ENCODE measurements at regions not wholly inside any gene's neighbourhood (a gene's known extent, or its start where the extent isn't known, plus 50 kb on each side); places are given as distances from the start of the nearest gene placed in this dataset.

DNA sequence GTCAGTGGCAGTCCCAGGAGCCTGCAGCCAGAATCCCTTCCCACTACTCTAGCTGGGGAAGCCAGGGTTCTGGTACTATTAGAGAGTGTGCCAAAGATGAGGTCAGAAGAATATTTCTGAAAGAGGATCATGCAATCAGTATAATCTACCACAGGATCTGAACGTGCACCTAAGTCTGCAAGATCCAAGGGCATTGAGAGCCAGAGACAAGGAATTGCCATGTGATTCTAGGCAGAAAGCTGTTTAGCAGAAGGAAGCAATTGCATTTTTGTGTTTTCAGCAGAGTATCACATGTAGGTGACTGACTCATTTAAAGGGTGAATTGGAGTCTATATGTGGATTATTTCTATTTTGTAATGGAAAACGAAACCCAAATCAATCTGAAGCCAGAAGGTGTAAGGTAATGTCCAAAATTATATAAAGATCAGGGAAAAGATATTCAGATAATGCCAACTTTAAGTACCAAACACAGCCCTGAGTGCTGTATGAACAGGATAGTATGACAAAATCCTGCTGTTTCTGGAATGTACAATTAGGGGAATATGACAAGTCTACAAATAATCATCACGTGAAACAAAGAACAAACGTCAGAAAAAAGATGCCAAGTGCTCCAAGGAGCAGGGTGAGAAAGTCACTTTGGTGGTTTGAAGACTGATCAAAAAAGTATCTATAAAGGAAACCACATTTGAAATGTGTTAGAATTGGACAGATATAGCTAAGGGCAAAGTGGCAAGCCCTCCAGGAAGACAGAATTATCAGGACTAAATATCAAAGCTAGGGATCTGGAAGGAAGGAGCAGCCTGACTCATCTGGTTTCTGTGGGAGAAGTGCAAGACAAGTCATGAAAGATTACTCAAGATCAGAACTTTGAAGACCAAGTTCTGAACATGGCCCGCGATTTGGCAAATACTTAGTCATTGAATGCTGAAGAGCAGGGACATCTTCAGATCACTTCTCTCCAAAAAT lies 1036.6 kb downstream of the NTRK3 start:
- CTCF ChIA-PET: no interaction called here
- Mint-ChIP-seq H3K27me3 (peaks cover 3% of the 10 kb centered on the region), H3K4me1 (ENCODE audit: low read depth) (no peaks in the 10 kb centered on the region), H3K36me3 (ENCODE audit: low read depth) (no peaks in the 10 kb centered on the region), H3K4me3 (no peak overlapping the region), H3K9me3 (peaks cover 3% of the 10 kb centered on the region), H3K27ac (no peak overlapping the region)
- intact Hi-C loops (cut with micrococcal nuclease): no loop called here
- no peak for ATAC-seq
- no peak for DNase-seq
- POLR2A ChIA-PET: no interaction called here
- TF ChIP-seq CTCF (IDR thresholded peaks at IDR 0.05): no peak

GRCh38 chr15:87215100-87215499 lies 1041.4 kb downstream of the NTRK3 start:
- no peak overlapping the region for H3K4me3 Mint-ChIP-seq
- CTCF ChIA-PET: no interaction called here
- ATAC-seq (no peak), DNase-seq (no peak)
- peaks cover 3% of the 10 kb centered on the region for H3K9me3 Mint-ChIP-seq
- POLR2A ChIA-PET: no interaction called here
- no peaks in the 10 kb centered on the region for H3K4me1 Mint-ChIP-seq (ENCODE audit: low read depth)
- H3K27me3 Mint-ChIP-seq: peaks cover 3% of the 10 kb centered on the region
- no peak overlapping the region for H3K27ac Mint-ChIP-seq
- no peaks in the 10 kb centered on the region for H3K36me3 Mint-ChIP-seq (ENCODE audit: low read depth)
- no peak for TF ChIP-seq CTCF (IDR thresholded peaks at IDR 0.05)
- intact Hi-C loops (cut with micrococcal nuclease): no loop called here

GRCh38 chr15:87213626-87214025 lies 1042.9 kb downstream of the NTRK3 start:
- Mint-ChIP-seq H3K9me3 (peaks cover 3% of the 10 kb centered on the region), H3K4me3 (no peak overlapping the region), H3K27ac (no peak overlapping the region), H3K27me3 (peaks cover 3% of the 10 kb centered on the region), H3K36me3 (ENCODE audit: low read depth) (no peaks in the 10 kb centered on the region), H3K4me1 (ENCODE audit: low read depth) (no peaks in the 10 kb centered on the region)
- intact Hi-C loops (cut with micrococcal nuclease): no loop called here
- ChIA-PET POLR2A (no interaction called here), CTCF (no interaction called here)
- TF ChIP-seq CTCF (IDR thresholded peaks at IDR 0.05): no peak
- no peak for DNase-seq
- no peak for ATAC-seq

- Mint-ChIP-seq H3K9me3 (peaks cover 3% of the 10 kb centered on the region), H3K36me3 (ENCODE audit: low read depth) (no peaks in the 10 kb centered on the region), H3K4me1 (ENCODE audit: low read depth) (no peaks in the 10 kb centered on the region), H3K4me3 (no peak overlapping the region), H3K27ac (no peak overlapping the region), H3K27me3 (no peaks in the 10 kb centered on the region)
- CTCF ChIA-PET: no interaction called here
- POLR2A ChIA-PET: no interaction called here
- TF ChIP-seq CTCF (IDR thresholded peaks at IDR 0.05): no peak
- intact Hi-C loops (cut with micrococcal nuclease): no loop called here
- DNase-seq (no peak), ATAC-seq (no peak)
These were observed 1044.5 kb downstream of the NTRK3 start for GRCh38 chr15:87212041-87212440.

- H3K27ac Mint-ChIP-seq: no peak overlapping the region
- H3K27me3 Mint-ChIP-seq: no peaks in the 10 kb centered on the region
- intact Hi-C loops (cut with micrococcal nuclease): no loop called here
- TF ChIP-seq CTCF (IDR thresholded peaks at IDR 0.05): no peak
- ChIA-PET POLR2A (no interaction called here), CTCF (no interaction called here)
- no peaks in the 10 kb centered on the region for H3K4me1 Mint-ChIP-seq (ENCODE audit: low read depth)
- no peaks in the 10 kb centered on the region for H3K36me3 Mint-ChIP-seq (ENCODE audit: low read depth)
- H3K4me3 Mint-ChIP-seq: no peak overlapping the region
- no peak for DNase-seq
- H3K9me3 Mint-ChIP-seq: peaks cover 3% of the 10 kb centered on the region
- ATAC-seq: no peak
These were observed 1045.0 kb downstream of the NTRK3 start for GRCh38 chr15:87211547-87211946.
